Neural crest cell (in vitro differentiated cells): ENCODE measurements at regions not wholly inside any gene's neighbourhood (a gene's known extent, or its start where the extent isn't known, plus 50 kb on each side); places are given as distances from the start of the nearest gene placed in this dataset.
"Not testable (repeated sequence)": the region's sequence is repeated elsewhere in the genome, so short reads cannot be mapped to it uniquely, and the experiment has no call there.

Source experiments
- DNase-seq: peaks from one replicate; pipeline ENCODE4 v3.0.0; 2021; ENCODE audit warnings: low read depth, mixed read lengths, low spot score
- H3K27ac Mint-ChIP-seq: one replicate; pipeline ENCODE4 v1.8.0; 2021; ENCODE audit warnings: mild to moderate bottlenecking, mixed read lengths; ENCODE audit not compliant: unreplicated experiment
- H3K27me3 Mint-ChIP-seq: 2 replicates; pipeline ENCODE4 v1.8.0; 2021; ENCODE audit warnings: low read depth, mild to moderate bottlenecking, mixed read lengths
- H3K36me3 Mint-ChIP-seq: 2 replicates; pipeline ENCODE4 v1.8.0; 2021; ENCODE audit warnings: low read depth, mild to moderate bottlenecking, mixed read lengths
- H3K4me1 Mint-ChIP-seq: 2 replicates; pipeline ENCODE4 v1.8.0; 2021; ENCODE audit warnings: mixed read lengths
- H3K4me3 Mint-ChIP-seq: one replicate; pipeline ENCODE4 v1.8.0; 2021; ENCODE audit warnings: mild to moderate bottlenecking, mixed read lengths
- H3K9me3 Mint-ChIP-seq: 2 replicates; pipeline ENCODE4 v1.8.0; 2021; ENCODE audit warnings: mixed read lengths
- TF ChIP-seq, protein P1 (sequence below): fragments of 200-600 bp; sonication (generic); conservative IDR thresholded peaks from 2 replicates; pipeline ENCODE4 v1.5.0; 2021; ENCODE audit warnings: antibody characterized with exemption, mild to moderate bottlenecking

- Mint-ChIP-seq H3K4me3 (no peak overlapping the region), H3K27ac (no peak overlapping the region), H3K36me3 (no peaks in the 10 kb centered on the region), H3K27me3 (peaks cover 18% of the 10 kb centered on the region), H3K4me1 (no peaks in the 10 kb centered on the region), H3K9me3 (peaks cover 7% of the 10 kb centered on the region)
- DNase-seq: no peak
- TF ChIP-seq, protein P1, sequence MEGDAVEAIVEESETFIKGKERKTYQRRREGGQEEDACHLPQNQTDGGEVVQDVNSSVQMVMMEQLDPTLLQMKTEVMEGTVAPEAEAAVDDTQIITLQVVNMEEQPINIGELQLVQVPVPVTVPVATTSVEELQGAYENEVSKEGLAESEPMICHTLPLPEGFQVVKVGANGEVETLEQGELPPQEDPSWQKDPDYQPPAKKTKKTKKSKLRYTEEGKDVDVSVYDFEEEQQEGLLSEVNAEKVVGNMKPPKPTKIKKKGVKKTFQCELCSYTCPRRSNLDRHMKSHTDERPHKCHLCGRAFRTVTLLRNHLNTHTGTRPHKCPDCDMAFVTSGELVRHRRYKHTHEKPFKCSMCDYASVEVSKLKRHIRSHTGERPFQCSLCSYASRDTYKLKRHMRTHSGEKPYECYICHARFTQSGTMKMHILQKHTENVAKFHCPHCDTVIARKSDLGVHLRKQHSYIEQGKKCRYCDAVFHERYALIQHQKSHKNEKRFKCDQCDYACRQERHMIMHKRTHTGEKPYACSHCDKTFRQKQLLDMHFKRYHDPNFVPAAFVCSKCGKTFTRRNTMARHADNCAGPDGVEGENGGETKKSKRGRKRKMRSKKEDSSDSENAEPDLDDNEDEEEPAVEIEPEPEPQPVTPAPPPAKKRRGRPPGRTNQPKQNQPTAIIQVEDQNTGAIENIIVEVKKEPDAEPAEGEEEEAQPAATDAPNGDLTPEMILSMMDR: no peak
Measured at GRCh38 chr6:99668036-99668705, 61.5 kb downstream of the PRDM13 start.

GRCh38 chr6:99689916-99690685, 83.5 kb downstream of the PRDM13 start:
- TF ChIP-seq, protein P1: no peak
- Mint-ChIP-seq H3K4me1 (no peaks in the 10 kb centered on the region), H3K27me3 (peaks cover 57% of the 10 kb centered on the region), H3K9me3 (peaks cover 3% of the 10 kb centered on the region), H3K4me3 (no peak overlapping the region), H3K27ac (no peak overlapping the region), H3K36me3 (no peaks in the 10 kb centered on the region)
- DNase-seq: no peak

DNA sequence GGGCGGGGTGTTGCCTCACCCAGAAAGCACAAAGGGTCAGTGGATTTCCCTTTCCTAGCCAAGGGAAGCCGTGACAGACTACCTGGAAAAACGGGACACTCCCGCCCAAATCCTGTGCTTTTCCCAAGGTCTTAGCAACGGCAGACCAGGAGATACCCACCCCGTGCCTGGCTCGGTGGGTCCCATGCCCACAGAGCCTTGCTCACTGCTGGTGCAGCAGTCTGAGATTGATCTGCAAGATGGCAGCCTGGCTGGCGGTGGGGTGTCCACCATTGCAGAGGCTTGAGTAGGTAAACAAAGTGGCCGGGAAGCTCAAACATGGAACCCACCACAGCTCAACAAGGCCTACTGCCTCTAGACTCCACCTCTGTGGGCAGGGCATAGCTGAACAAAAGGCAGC, 95.7 kb downstream of the PRDM13 start:
- H3K27ac Mint-ChIP-seq, H3K36me3 Mint-ChIP-seq, H3K4me3 Mint-ChIP-seq, H3K4me1 Mint-ChIP-seq, DNase-seq, H3K9me3 Mint-ChIP-seq: not testable (repeated sequence)
- H3K27me3 Mint-ChIP-seq: peaks cover 54% of the 10 kb centered on the region

GRCh38 chr6:99709062-99709461, 102.4 kb downstream of the PRDM13 start:
- no peak overlapping the region for H3K27ac Mint-ChIP-seq
- DNase-seq: no peak
- no peaks in the 10 kb centered on the region for H3K36me3 Mint-ChIP-seq
- TF ChIP-seq, protein P1: no peak
- peaks cover 23% of the 10 kb centered on the region for H3K27me3 Mint-ChIP-seq
- H3K9me3 Mint-ChIP-seq: peaks cover 4% of the 10 kb centered on the region
- no peak overlapping the region for H3K4me3 Mint-ChIP-seq
- peaks cover 6% of the 10 kb centered on the region for H3K4me1 Mint-ChIP-seq

GRCh38 chr6:99711302-99711701, 104.7 kb downstream of the PRDM13 start:
- Mint-ChIP-seq H3K4me1 (peaks cover 6% of the 10 kb centered on the region), H3K9me3 (peaks cover 1% of the 10 kb centered on the region), H3K36me3 (no peaks in the 10 kb centered on the region), H3K4me3 (no peak overlapping the region), H3K27me3 (peaks cover 9% of the 10 kb centered on the region), H3K27ac (no peak overlapping the region)
- DNase-seq: no peak
- TF ChIP-seq, protein P1: no peak

DNA sequence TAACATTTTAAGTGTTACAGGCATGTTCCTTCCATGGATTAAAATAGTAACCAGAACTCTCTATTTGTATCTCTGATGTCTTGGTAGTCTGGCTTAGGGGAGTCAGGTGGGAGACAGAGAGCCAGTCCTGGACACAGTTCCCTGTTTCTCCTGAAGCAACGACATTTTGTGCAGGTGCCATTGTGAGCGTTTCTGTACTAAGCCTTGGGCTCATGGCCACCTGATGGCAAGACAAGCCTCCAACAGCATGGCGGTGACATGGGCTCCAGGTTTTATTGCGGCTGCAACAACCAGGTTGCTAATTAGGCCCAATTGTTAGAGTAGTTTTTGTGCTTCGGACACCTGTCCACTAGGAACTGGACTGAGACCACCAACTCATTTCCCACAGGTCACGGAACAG, 105.3 kb downstream of the PRDM13 start:
- H3K27ac Mint-ChIP-seq: no peak overlapping the region
- H3K4me3 Mint-ChIP-seq: no peak overlapping the region
- TF ChIP-seq, protein P1: no peak
- peaks cover 11% of the 10 kb centered on the region for H3K27me3 Mint-ChIP-seq
- H3K36me3 Mint-ChIP-seq: no peaks in the 10 kb centered on the region
- H3K4me1 Mint-ChIP-seq: peaks cover 6% of the 10 kb centered on the region
- peaks cover 6% of the 10 kb centered on the region for H3K9me3 Mint-ChIP-seq
- DNase-seq: no peak
